Prostate gland (tissue), 2 donors: ENCODE measurements at regions not wholly inside any gene's neighbourhood (a gene's known extent, or its start where the extent isn't known, plus 50 kb on each side); places are given as distances from the start of the nearest gene placed in this dataset.

Source experiments
- CTCF ChIP-seq, 4 experiments: fragments of 200-600 bp in 2 of 4; fragments of 450-650 bp in 2 of 4; sonication (generic) in 2 of 4; IDR thresholded peaks; 1 replicate in 3 of 4; 2 replicates in 1 of 4; pipeline ENCODE4 v1.5.1; 2016 to 2019; ENCODE audit warnings: antibody characterized with exemption in 4 of 4, mild to moderate bottlenecking in 2 of 4, moderate library complexity in 2 of 4
- POLR2A ChIP-seq: fragments of 450-650 bp; IDR thresholded peaks from one replicate; pipeline ENCODE4 v1.6.1; 2016; ENCODE audit warnings: antibody characterized with exemption, mild to moderate bottlenecking
- POLR2AphosphoS5 ChIP-seq: sonication (generic); formaldehyde crosslinking; IDR thresholded peaks from one replicate; pipeline ENCODE4 v1.6.1; 2017; ENCODE audit warnings: antibody characterized with exemption

GRCh38 chr18:39521164-39521563 is 1955.6 kb upstream of the CELF4 start:
- TF ChIP-seq CTCF (IDR thresholded peaks at IDR 0.05) (no peak), POLR2A (no peak), POLR2AphosphoS5 (no peak)
